GM23248 (cell line): ENCODE measurements at regions not wholly inside any gene's neighbourhood (a gene's known extent, or its start where the extent isn't known, plus 50 kb on each side); places are given as distances from the start of the nearest gene placed in this dataset.

ENCODE experiments used
- EZH2 ChIP-seq: fragments of 200-600 bp; sonication (generic); IDR thresholded peaks from 2 replicates; pipeline ENCODE4 v1.6.1; 2018; ENCODE audit warnings: antibody characterized with exemption, mild to moderate bottlenecking; ENCODE audit not compliant: insufficient read depth, poor library complexity, severe bottlenecking
- EZH2phosphoT487 ChIP-seq: fragments of 200-600 bp; sonication (generic); IDR thresholded peaks from 2 replicates; pipeline ENCODE4 v1.6.1; 2018; ENCODE audit warnings: antibody characterized with exemption, moderate library complexity, mild to moderate bottlenecking, low read depth; ENCODE audit not compliant: insufficient read depth

- TF ChIP-seq EZH2 (no peak), EZH2phosphoT487 (no peak)
These were observed 203.5 kb upstream of the ZBTB20 start for GRCh38 chr3:115350606-115351005.
